RWPE2 (cell line): ENCODE measurements at regions not wholly inside any gene's neighbourhood (a gene's known extent, or its start where the extent isn't known, plus 50 kb on each side); places are given as distances from the start of the nearest gene placed in this dataset.

ENCODE experiments used
- ATAC-seq: fragments of 200-7000 bp; cut with Tn5 transposase; 3 replicates; pipeline ENCODE4 v1.9.1; 2021; ENCODE audit warnings: low read depth
- DNase-seq: peaks from one replicate; pipeline ENCODE4 v3.0.0-alpha.2; 2020; ENCODE audit warnings: low spot score
- H3K27ac ChIP-seq: fragments of 450-650 bp; 2 replicates; pipeline ENCODE4 v1.5.1; 2017; ENCODE audit warnings: mild to moderate bottlenecking; ENCODE audit not compliant: poor library complexity, severe bottlenecking
- H3K27me3 ChIP-seq: fragments of 250-450 bp; sonication (Bioruptor Pico); 2 replicates; pipeline ENCODE4 v1.5.1; 2021; ENCODE audit warnings: mild to moderate bottlenecking, moderate library complexity; ENCODE audit not compliant: insufficient read depth, poor library complexity, severe bottlenecking
- H3K36me3 ChIP-seq: fragments of 250-450 bp; sonication (Bioruptor Pico); 2 replicates; pipeline ENCODE4 v1.5.1; 2020; ENCODE audit warnings: low read depth, mild to moderate bottlenecking, moderate library complexity
- H3K4me1 ChIP-seq: fragments of 250-450 bp; sonication (Bioruptor Pico); 2 replicates; pipeline ENCODE4 v1.5.1; 2021; ENCODE audit warnings: mild to moderate bottlenecking, moderate library complexity; ENCODE audit not compliant: insufficient read depth, poor library complexity, severe bottlenecking
- H3K4me3 ChIP-seq: fragments of 250-450 bp; sonication (Bioruptor Pico); 2 replicates; pipeline ENCODE4 v1.5.1; 2021; ENCODE audit warnings: mild to moderate bottlenecking, moderate library complexity; ENCODE audit not compliant: severe bottlenecking
- H3K9me3 ChIP-seq: fragments of 250-450 bp; sonication (Bioruptor Pico); 2 replicates; pipeline ENCODE4 v1.5.1; 2021; ENCODE audit warnings: mild to moderate bottlenecking, moderate library complexity; ENCODE audit not compliant: severe bottlenecking
- TF ChIP-seq, protein P1 (sequence below): fragments of 450-650 bp; IDR thresholded peaks from one replicate; pipeline ENCODE4 v1.5.1; 2017; ENCODE audit warnings: mild to moderate bottlenecking, moderate library complexity; ENCODE audit not compliant: poor library complexity, severe bottlenecking

DNA sequence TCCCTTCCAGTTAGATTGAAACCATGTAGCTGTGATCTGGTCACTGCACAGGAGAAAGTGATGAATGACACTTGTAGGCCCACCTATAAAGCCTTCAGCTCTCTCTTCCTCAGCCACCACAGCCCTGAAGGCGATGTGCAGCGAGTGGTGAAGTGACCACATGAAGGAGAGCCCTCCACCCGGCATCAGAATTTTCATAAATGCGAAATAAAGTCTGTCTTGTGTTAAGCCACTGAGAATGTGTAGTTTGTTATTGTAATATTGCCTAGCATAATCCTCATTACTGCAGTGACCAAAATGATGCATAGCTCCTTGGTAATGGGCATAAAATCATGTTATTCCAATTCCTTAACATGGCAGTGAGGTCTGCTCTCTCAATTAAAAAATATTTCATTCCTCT, 122.1 kb upstream of the LYPLAL1 start:
- DNase-seq, result no peak
- TF ChIP-seq, protein P1, sequence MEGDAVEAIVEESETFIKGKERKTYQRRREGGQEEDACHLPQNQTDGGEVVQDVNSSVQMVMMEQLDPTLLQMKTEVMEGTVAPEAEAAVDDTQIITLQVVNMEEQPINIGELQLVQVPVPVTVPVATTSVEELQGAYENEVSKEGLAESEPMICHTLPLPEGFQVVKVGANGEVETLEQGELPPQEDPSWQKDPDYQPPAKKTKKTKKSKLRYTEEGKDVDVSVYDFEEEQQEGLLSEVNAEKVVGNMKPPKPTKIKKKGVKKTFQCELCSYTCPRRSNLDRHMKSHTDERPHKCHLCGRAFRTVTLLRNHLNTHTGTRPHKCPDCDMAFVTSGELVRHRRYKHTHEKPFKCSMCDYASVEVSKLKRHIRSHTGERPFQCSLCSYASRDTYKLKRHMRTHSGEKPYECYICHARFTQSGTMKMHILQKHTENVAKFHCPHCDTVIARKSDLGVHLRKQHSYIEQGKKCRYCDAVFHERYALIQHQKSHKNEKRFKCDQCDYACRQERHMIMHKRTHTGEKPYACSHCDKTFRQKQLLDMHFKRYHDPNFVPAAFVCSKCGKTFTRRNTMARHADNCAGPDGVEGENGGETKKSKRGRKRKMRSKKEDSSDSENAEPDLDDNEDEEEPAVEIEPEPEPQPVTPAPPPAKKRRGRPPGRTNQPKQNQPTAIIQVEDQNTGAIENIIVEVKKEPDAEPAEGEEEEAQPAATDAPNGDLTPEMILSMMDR, result no peak
- no peak overlapping the region for H3K27ac ChIP-seq
- H3K36me3 ChIP-seq, result no peaks in the 10 kb centered on the region
- no peaks in the 10 kb centered on the region for H3K9me3 ChIP-seq
- H3K4me3 ChIP-seq, result no peak overlapping the region
- no peak for ATAC-seq
- no peaks in the 10 kb centered on the region for H3K27me3 ChIP-seq
- H3K4me1 ChIP-seq, result no peaks in the 10 kb centered on the region

DNA sequence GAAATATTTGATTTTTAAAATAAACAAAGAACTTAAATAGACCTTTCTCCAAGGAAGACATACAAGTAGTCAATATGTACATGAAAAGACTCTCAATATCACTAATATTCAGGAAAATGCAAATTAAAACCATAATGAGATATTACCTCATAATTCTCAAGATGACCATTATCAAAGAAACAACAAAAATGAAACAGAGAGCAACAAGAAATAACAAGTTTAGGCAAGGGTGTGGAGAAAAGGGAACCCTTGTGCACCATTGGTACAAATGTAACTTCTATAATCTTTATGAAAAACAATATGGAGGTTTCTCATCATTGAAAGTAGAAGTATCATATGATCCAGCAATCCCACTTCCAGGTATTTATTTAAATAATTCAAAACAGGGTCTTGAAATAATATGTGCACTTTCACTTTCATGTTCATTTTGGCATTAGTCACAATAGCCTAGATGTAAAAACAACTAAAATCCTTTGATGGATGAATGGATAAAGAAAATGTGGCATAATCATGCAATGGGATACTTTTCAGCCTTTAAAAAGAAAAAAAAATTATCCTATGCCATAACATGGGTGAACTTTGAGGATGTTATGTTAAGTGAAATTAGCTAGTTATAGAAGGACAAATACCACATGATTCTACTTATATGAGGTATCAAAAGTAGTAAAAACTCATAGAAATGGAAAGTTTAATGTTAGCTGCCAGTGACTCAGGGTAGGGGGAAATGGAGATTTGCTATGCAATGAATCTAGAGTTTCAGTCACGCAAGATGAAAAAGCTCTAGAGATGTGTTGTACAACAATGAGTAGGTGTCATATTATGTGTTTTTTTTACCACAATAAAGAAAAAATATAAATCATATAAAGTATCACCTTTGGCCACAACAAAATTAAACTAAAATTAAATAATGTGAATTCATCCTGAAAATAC, 114.5 kb upstream of the LYPLAL1 start:
- Histone ChIP-seq H3K9me3 (no peaks in the 10 kb centered on the region), H3K27me3 (no peaks in the 10 kb centered on the region), H3K36me3 (no peaks in the 10 kb centered on the region), H3K4me1 (no peaks in the 10 kb centered on the region), H3K4me3 (no peak overlapping the region), H3K27ac (no peak overlapping the region)
- TF ChIP-seq, protein P1, result no peak
- ATAC-seq (no peak), DNase-seq (no peak)

DNA sequence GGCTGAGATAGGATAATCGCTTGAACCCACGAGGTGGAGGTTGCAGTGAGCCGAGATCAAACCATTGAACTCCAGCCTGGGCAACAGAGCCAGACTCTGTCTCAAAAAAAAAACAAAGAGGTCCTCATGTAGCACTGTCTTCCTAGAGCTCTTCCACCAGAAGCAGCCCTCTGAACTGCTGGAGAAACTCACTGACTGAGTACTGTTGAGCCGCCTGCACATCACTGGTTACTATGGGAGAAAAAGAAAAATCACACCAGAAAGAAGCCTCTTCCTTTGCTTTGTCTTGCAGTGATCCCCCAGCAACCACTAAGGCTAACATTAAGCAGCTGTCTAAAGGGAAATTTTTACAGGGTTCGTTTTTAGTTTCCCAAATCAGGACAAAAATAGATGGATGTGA, 112.9 kb upstream of the LYPLAL1 start:
- Histone ChIP-seq H3K36me3 (no peaks in the 10 kb centered on the region), H3K27ac (no peak overlapping the region), H3K27me3 (no peaks in the 10 kb centered on the region), H3K4me1 (no peaks in the 10 kb centered on the region), H3K4me3 (no peak overlapping the region), H3K9me3 (no peaks in the 10 kb centered on the region)
- TF ChIP-seq, protein P1, result no peak
- no peak for ATAC-seq
- DNase-seq, result no peak

DNA sequence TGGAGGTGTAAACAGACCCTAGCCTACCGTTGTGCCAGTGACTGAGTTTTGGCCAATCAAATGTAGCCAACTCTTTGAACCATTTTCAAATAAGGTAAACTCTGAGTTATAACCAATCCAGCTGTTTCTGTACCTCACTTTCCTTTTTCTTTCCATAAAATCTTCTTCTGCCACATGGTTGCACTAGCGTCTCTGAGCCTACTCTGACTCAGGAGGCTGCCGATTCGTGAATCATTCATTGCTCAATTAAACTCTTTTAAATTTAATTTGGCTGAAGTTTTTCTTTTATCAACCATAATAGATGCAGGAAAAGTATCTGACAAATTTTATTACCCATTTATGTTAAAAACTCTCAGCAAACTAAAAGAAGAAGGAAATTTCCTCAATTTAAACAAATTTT, 111.5 kb upstream of the LYPLAL1 start:
- Histone ChIP-seq H3K4me3 (no peak overlapping the region), H3K27ac (no peak overlapping the region), H3K36me3 (no peaks in the 10 kb centered on the region), H3K4me1 (no peaks in the 10 kb centered on the region), H3K27me3 (no peaks in the 10 kb centered on the region), H3K9me3 (no peaks in the 10 kb centered on the region)
- TF ChIP-seq, protein P1, result no peak
- ATAC-seq (no peak), DNase-seq (no peak)

DNA sequence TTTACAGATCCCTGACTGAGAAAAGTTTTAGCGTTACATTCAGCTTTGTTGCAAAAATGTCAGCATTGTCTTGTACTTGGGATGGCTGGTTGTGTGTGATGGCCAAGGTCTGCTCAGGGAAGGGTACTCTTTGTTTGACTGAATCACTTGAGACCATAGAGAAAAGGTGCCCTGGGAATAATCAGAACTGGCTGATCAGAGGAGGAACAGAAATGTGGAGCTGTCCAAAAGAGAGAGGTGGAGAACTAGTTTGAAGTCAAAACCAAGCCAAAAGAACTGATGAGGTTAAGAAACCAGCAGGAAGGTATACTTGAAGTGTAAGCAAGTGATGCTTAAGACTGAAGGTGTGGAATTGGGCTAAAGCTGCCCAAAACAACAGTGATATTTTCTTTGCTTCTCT, 107.6 kb upstream of the LYPLAL1 start:
- Histone ChIP-seq H3K27me3 (no peaks in the 10 kb centered on the region), H3K4me3 (no peak overlapping the region), H3K9me3 (no peaks in the 10 kb centered on the region), H3K36me3 (no peaks in the 10 kb centered on the region), H3K4me1 (no peaks in the 10 kb centered on the region), H3K27ac (no peak overlapping the region)
- no peak for DNase-seq
- TF ChIP-seq, protein P1, result no peak
- ATAC-seq, result no peak
